ENCODE measurements at regions not wholly inside any gene's neighbourhood (a gene's known extent, or its start where the extent isn't known, plus 50 kb on each side); places are given as distances from the start of the nearest gene placed in this dataset.

DNA sequence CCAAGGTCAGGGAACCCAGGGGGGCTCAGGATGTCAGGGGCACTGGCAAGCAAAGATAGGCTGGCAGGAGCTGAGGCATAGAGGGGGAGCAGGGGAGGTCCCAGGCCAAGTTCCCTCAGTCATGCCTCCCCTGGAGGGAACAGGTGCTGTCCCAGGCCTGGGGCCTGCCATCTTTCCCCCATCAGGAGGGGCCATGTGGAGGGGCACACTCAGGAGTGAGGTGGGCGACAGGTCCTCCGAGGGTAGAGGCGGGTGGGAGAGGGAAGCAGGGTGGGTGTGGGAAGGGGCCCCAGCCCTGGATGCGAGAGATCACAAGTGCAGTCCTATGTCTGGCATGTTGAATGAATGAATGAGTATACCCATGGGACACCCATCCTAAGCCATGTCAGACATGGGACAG, 127.7 kb upstream of the GLI2 start:
- FAIRE-seq (no peak), DNase-seq (peak in 1 of 5 donors; percentile 72)
- Histone ChIP-seq H3K9ac (ENCODE audit: low read length in 3 of 3) (no peak overlapping the region), H3K27ac (ENCODE audit: low read depth in 2 of 2, low read length in 2 of 2) (no peak overlapping the region), H3K4me3 (ENCODE audit: low read length in 3 of 3) (no peak overlapping the region), H3K36me3 (ENCODE audit: control insufficient read depth in 2 of 3, insufficient read depth in 3 of 3, low read length in 3 of 3) (no peaks in the 10 kb centered on the region), H3K9me3 (ENCODE audit: control insufficient read depth in 2 of 3, insufficient read depth in 1 of 3, low read length in 3 of 3) (no peaks in the 10 kb centered on the region), H3K4me1 (ENCODE audit: control insufficient read depth in 2 of 3, insufficient read depth in 2 of 3, low read depth in 1 of 3, low read length in 3 of 3) (no peaks in the 10 kb centered on the region), H3K27me3 (ENCODE audit: control insufficient read depth, insufficient read depth, low read length) (no peaks in the 10 kb centered on the region)
- intact Hi-C loops (cut with DNase I), result no loop called here
- TF ChIP-seq, protein P1, sequence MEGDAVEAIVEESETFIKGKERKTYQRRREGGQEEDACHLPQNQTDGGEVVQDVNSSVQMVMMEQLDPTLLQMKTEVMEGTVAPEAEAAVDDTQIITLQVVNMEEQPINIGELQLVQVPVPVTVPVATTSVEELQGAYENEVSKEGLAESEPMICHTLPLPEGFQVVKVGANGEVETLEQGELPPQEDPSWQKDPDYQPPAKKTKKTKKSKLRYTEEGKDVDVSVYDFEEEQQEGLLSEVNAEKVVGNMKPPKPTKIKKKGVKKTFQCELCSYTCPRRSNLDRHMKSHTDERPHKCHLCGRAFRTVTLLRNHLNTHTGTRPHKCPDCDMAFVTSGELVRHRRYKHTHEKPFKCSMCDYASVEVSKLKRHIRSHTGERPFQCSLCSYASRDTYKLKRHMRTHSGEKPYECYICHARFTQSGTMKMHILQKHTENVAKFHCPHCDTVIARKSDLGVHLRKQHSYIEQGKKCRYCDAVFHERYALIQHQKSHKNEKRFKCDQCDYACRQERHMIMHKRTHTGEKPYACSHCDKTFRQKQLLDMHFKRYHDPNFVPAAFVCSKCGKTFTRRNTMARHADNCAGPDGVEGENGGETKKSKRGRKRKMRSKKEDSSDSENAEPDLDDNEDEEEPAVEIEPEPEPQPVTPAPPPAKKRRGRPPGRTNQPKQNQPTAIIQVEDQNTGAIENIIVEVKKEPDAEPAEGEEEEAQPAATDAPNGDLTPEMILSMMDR (IDR thresholded peaks at IDR 0.05; ENCODE audit: borderline replicate concordance, extremely low read depth, insufficient read depth), result no peak

DNA sequence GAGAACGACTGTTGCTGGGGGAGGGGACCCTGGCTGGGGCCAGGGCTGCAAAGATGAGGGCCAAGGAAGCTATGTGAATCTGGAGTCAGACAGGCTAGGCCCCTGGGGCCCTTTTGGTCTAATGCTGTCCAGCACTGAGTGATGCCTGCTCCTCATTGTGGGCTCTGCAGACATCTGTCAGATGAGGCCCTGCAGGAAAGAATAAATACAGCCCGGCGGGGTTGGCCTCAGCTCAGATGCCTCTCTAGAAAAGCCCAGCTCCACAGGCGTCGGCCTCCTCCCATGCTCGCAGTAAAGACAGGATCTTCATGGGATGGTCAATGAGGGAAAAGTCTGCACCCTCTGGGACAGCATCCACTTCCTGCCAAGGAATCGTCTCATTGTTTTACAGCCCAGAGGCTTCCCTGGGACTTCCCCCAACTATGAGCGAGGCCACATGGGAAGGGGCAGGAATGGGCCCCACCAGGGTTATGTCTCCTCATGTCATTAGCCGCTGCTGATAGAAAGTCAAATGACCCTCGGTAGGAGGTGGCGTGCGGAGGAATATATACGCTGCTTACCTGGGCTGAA, 125.8 kb upstream of the GLI2 start:
- TF ChIP-seq, protein P1 (IDR thresholded peaks at IDR 0.05; ENCODE audit: borderline replicate concordance, extremely low read depth, insufficient read depth), result no peak
- intact Hi-C loops (cut with DNase I), result no loop called here
- Histone ChIP-seq H3K27ac (ENCODE audit: low read depth in 2 of 2, low read length in 2 of 2) (no peak overlapping the region), H3K9me3 (ENCODE audit: control insufficient read depth in 2 of 3, insufficient read depth in 1 of 3, low read length in 3 of 3) (no peaks in the 10 kb centered on the region), H3K36me3 (ENCODE audit: control insufficient read depth in 2 of 3, insufficient read depth in 3 of 3, low read length in 3 of 3) (no peaks in the 10 kb centered on the region), H3K9ac (ENCODE audit: low read length in 3 of 3) (no peak overlapping the region), H3K4me3 (ENCODE audit: low read length in 3 of 3) (no peak overlapping the region), H3K27me3 (ENCODE audit: control insufficient read depth, insufficient read depth, low read length) (no peaks in the 10 kb centered on the region), H3K4me1 (ENCODE audit: control insufficient read depth in 2 of 3, insufficient read depth in 2 of 3, low read depth in 1 of 3, low read length in 3 of 3) (no peaks in the 10 kb centered on the region)
- DNase-seq (peak in 1 of 5 donors; percentile 37), FAIRE-seq (no peak)

DNA sequence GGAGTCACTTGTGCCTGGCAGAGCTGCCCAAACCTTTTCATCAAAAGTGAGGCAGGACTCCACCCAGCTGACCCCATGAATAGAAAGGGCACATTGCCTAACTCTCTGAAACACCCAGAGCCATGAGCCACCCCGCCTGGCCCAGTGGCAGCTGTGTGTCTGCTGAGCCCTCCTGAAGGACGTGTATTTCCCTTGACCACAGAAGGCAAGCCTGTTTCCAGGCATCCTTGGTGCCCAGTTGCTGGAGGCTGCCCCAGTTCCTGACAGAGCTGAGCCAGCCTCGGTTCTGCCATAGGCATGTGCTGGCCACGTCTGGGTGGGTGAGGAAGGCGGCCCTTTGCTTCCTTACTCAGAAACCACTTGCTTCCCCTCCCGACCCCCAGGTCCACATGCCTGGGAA, 124.7 kb upstream of the GLI2 start:
- Histone ChIP-seq H3K4me1 (ENCODE audit: control insufficient read depth in 2 of 3, insufficient read depth in 2 of 3, low read depth in 1 of 3, low read length in 3 of 3) (no peaks in the 10 kb centered on the region), H3K27me3 (ENCODE audit: control insufficient read depth, insufficient read depth, low read length) (no peaks in the 10 kb centered on the region), H3K4me3 (ENCODE audit: low read length in 3 of 3) (no peak overlapping the region), H3K36me3 (ENCODE audit: control insufficient read depth in 2 of 3, insufficient read depth in 3 of 3, low read length in 3 of 3) (no peaks in the 10 kb centered on the region), H3K27ac (ENCODE audit: low read depth in 2 of 2, low read length in 2 of 2) (no peak overlapping the region), H3K9ac (ENCODE audit: low read length in 3 of 3) (no peak overlapping the region), H3K9me3 (ENCODE audit: control insufficient read depth in 2 of 3, insufficient read depth in 1 of 3, low read length in 3 of 3) (no peaks in the 10 kb centered on the region)
- no peak for FAIRE-seq
- DNase-seq, result peak in 1 of 5 donors; percentile 27
- intact Hi-C loops (cut with DNase I), result no loop called here
- TF ChIP-seq, protein P1 (IDR thresholded peaks at IDR 0.05; ENCODE audit: borderline replicate concordance, extremely low read depth, insufficient read depth), result no peak

DNA sequence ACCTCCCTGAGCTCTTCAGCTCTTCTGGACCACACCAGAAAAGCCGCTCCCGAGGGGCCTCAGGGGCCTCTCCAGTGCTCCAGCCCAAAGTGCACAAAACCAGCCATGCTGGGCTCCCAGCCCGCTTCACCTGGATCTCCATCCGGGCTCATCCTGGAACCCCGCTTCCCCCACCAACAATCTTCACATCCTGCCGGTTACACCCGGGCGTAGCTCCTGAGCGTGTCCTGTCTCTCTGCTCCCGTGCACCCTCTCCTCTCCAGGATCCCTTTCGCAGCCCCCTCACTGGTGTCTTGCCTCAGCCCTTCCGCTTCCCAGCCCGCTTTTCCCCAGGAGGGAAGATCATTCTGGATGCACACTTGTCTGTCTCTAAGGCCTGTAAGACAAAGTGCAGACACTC, 123.7 kb upstream of the GLI2 start:
- no peaks in the 10 kb centered on the region for H3K9me3 ChIP-seq (ENCODE audit: control insufficient read depth in 2 of 3, insufficient read depth in 1 of 3, low read length in 3 of 3)
- no peak overlapping the region for H3K4me3 ChIP-seq (ENCODE audit: low read length in 3 of 3)
- DNase-seq (peak in 1 of 5 donors; percentile 48), FAIRE-seq (no peak)
- no peak overlapping the region for H3K27ac ChIP-seq (ENCODE audit: low read depth in 2 of 2, low read length in 2 of 2)
- H3K36me3 ChIP-seq (ENCODE audit: control insufficient read depth in 2 of 3, insufficient read depth in 3 of 3, low read length in 3 of 3), result no peaks in the 10 kb centered on the region
- H3K4me1 ChIP-seq (ENCODE audit: control insufficient read depth in 2 of 3, insufficient read depth in 2 of 3, low read depth in 1 of 3, low read length in 3 of 3), result no peaks in the 10 kb centered on the region
- H3K9ac ChIP-seq (ENCODE audit: low read length in 3 of 3), result no peak overlapping the region
- intact Hi-C loops (cut with DNase I), result no loop called here
- no peaks in the 10 kb centered on the region for H3K27me3 ChIP-seq (ENCODE audit: control insufficient read depth, insufficient read depth, low read length)
- TF ChIP-seq, protein P1 (IDR thresholded peaks at IDR 0.05; ENCODE audit: borderline replicate concordance, extremely low read depth, insufficient read depth), result no peak

Measured in kidney (tissue), 13 donors.